ENCODE measurements at regions not wholly inside any gene's neighbourhood (a gene's known extent, or its start where the extent isn't known, plus 50 kb on each side); places are given as distances from the start of the nearest gene placed in this dataset.
A peak's percentile ranks its signal among the peaks of the same experiment; 100 is the strongest.

DNA sequence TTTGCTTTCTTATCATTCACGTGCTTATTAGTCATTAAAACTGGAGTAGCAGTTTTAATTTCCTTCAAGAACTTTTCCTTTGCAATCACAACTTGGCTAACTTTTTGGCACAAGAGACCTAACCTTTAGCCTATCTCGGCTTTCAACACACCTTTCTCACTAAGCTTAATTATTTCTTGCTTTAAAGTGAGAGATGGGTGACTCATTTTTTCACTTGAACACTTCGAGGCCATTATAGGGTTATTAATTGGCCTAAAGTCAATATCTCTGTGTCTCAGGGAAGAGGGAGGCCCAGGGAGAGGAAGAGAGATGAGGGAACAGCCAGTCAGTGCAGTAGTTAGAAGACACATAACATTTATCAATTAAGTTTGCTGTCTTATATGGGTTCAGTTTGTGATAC lies 289.8 kb downstream of the RBM43 start:
- no peak for DNase-seq

DNA sequence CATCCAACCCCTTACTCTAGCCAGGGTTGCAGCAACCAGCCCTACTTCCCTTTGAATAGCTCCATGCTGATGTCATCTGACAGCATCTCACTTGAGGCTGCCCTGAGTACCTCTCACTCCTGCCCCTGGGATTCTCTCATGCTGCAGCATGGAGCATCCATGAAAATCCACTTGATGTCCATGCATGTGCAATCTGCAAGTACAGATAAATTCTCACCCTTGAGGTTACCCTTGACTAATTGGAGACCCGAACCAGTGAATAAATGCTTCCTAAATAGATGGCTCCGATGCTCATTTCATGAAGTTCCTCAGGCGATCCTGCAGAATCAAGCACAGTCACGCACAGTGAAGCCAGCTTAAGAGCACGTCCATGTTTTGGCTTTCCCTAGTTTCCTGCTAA lies 298.3 kb downstream of the RBM43 start:
- no peak for DNase-seq

DNA sequence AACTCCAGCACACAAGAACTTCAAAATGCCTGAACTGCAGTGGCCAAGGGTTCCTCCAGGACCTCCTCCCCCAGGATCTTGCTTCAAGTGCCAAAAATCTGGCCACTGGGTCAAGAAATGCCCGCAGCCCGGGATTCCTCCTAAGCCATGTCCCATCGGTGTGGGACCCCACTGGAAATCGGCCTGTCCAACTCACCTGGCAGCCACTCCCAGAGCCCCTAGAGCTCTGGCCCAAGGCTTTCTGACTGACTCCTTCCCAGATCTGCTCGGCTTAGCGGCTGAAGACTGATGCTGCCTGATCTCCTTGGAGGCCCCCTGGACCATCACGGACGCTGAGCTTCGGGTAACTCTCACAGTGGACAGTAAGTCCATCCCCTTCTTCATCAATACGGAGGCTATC lies 306.4 kb downstream of the RBM43 start:
- no peak for DNase-seq

DNA sequence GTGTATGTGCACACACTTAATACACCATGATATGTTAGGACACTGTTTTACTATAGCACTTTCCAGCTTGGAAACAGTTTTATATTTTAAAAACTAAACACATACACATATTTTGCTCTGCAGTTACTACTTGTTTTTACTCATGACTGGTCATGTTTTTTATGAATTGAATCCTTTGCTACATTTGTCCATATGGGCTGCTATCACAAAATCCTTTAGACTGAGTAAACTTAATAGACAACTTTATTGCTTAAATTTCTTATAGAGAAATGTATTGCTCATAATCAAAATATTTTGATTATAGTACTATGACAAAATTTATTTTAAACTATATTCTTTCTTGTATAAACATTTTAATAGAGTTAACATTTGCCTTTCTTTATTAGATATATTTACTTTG lies 314.8 kb downstream of the RBM43 start:
- no peak for DNase-seq

- no peak for DNase-seq
Measured at GRCh38 chr2:150944315-150944714, 317.3 kb downstream of the RBM43 start.

DNA sequence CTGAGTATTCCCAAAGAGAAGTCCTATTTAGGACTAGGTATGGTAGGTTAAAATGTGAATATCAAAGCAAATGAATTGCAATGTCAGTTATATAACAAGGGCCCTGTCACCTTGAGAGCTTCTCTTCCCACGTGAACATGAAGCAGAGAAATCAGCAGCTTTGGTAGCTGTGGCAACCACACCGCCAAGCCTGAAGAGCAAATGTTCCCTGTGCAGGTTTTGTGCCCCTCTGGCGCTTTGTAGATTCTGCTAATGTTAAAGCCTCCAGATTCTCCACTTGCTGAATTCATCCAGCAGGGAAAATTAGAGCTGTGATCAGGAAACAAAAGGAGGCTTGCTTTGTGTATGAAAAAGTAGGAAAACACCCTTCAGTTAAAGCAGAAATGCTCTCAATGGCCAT lies 322.6 kb downstream of the RBM43 start:
- DNase-seq, result no peak

GRCh38 chr2:150938527-150938926 lies 323.1 kb downstream of the RBM43 start:
- DNase-seq, result no peak

DNA sequence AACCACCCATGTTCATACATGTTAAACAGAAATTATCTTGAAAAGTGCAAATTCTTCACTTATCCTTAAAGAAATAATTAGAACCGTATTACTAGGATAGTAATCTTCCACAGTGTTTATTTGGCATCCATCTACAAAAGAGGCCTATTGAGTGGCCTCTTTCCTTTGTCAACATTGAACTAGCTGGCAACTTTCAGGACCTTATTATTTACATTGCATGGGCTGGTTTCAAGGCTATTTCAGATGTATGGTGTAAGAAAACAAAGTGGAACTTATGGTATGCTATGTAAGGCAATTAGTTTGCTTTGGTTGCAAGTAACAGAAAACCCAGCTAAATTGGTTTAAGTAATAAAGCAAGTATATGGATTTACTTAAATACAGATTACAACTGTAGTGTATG lies 324.6 kb downstream of the RBM43 start:
- DNase-seq, result no peak

- DNase-seq, result no peak
Measured at GRCh38 chr2:150931451-150931850, 330.2 kb downstream of the RBM43 start.

DNA sequence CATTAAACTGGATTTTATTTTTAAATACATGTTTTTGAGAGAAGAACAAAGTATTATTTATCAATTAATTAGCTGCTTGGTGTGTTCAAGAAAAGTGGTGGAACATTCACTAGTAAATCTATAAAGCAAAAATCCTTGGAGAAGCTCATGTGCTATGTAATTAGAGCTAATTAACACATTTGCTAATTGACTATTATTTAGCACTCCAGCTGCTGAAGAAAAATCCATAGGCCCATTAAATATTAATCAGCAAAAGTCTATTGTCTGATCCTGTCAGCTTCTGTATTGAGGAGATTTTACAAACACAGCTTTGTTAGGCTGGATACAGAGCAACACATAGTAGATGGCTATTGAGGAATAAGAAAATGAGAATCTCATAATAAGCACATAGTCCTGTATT lies 336.1 kb downstream of the RBM43 start:
- DNase-seq, result no peak

DNA sequence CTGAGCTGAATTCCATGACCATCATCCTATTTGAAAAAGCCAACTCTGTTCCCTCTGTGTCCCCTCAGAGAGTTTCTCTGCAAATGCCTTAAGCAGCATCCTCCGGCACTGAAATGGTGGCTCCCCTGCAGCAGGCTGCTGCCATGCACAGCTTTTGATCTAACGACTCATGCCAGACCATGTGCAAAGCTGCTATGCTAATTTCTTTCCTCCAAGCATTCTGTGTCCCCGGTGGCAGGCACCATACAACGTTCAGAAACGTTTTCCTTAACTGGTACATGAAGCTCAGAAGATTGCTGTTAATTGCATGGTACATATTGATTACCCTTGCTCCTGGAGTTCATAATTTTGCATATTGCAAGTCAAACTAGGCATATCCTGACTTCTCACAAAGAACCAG lies 336.8 kb downstream of the RBM43 start:
- no peak for DNase-seq

GRCh38 chr2:150919901-150920300 lies 341.8 kb downstream of the RBM43 start:
- DNase-seq, result no peak

DNA sequence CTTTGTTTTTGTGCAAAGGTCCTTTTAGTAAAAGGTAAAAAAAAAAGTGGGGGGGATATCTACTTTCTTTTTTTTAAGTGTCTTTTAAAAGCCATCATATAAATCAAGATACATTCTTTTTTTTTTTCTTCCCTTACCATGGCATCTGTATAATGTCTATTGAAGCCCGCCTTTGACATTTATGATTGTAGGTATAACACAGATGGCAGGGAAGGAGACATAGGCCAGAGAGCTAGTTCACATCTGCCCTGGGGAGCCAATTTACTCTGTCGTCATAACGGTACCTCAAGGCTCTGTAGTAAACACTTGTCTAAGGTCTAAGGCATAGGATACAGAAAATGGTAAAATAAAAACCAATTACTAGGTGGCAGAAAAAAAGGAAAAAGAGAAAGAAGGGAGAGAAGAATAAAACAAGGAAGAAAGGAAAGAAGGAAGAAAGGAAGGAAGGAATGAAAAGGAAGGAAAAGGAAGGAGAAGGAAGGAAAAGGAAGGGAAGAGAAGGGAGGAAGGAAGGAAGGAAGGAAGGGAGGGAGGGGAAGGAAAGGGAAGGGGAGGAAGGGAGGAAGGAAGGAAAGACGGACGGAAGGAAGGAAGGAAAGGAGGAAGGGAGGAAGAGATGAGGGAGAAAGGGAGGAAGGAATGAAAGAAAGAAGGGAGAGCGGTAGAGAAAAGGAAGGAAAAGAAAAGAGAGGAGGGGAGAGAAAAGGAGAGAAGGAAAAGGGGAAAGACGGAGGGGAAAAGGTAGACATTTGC lies 343.5 kb downstream of the RBM43 start:
- DNase-seq, result no peak

DNA sequence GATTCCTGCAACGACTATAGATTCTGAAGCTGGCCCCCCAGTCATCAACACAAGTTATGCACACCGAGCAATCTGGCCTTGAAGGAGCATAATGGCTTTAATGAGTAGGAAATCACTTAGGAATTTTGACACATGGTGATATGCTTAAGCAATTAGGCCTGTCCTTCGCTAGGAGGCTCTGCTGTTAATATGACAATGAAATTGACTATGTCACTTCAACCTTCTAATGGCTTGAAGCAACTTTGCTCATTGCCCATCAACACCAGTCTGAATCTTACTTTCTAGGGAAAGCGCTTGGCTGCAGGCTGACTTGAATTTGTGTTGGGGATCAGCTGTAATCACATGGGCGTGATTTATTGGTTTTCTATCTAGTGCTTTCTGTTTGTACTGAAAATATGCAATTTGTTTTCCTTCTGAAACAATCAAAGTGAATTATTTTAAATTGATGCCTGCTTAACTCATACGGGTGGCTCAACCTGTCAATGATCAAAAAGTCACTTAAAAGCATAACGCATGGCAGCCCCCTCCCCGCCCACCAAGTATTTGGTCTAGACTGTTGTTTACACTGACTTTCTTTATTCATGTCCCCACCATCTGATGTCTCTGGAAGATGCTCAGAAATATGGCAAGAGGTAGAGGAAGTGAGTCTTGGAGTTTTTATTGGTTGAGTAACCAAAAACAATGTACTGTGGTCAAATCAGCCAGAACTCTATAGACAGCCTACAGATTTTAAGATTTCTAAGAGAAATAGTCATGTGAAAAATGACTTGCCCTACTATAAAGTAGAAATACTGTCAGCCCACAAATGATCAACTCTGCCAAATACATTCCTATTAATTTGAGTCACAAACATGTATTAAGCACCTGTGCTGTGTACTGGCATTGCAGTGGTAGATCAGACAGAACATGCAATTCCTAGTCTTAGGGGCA lies 344.9 kb downstream of the RBM43 start:
- DNase-seq, result peak; percentile 17

- DNase-seq, result peak; percentile 81
Measured at GRCh38 chr2:150911766-150912280, 349.8 kb downstream of the RBM43 start.

GRCh38 chr2:150909613-150910012 lies 352.1 kb downstream of the RBM43 start:
- DNase-seq, result peak; percentile 43

DNA sequence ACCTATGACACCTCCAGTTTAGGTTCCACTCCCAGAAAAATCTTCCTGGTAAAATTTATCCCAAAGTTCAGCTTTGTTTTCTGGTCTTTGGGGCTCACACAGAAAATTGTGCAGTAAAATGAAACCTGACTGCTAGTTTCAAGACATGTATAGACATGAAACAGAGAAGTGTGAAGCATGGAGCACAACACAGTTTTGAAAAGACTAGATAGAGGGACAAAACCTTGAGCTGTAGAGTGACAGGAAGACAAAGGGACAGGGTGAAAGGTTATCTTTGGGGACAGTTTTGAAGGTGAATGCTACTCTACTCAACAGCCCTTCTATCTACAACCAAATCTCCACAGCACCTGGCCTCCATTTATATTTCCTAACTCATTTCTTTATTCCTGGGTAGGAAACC lies 352.6 kb downstream of the RBM43 start:
- DNase-seq, result no peak

DNA sequence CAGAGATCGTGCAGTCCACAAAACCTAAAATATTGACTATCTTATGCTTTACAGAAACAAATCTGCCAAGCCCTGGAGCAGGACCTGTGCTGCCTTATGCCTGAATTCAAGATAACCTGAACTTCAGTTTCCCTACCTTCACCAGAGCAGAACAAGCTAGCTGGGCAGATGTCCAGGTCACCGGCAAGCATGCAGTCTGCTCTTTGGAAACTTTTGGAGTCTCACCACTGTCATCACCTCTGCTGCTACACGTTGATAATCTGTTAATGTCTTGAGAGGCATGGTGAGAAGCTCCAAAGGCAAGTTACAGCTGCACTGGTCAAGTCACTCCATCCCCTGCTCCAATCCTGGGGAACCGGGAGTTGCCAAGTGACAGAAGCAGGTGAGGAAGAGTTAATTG lies 354.2 kb downstream of the RBM43 start:
- no peak for DNase-seq

- DNase-seq, result no peak
Measured at GRCh38 chr2:150903461-150903860, 358.2 kb downstream of the RBM43 start.

- no peak for DNase-seq
Measured at GRCh38 chr2:150903055-150903454, 358.6 kb downstream of the RBM43 start.

GRCh38 chr2:150900913-150901312 lies 360.8 kb downstream of the RBM43 start:
- no peak for DNase-seq

GRCh38 chr2:150895968-150896367 lies 365.7 kb downstream of the RBM43 start:
- no peak for DNase-seq

DNA sequence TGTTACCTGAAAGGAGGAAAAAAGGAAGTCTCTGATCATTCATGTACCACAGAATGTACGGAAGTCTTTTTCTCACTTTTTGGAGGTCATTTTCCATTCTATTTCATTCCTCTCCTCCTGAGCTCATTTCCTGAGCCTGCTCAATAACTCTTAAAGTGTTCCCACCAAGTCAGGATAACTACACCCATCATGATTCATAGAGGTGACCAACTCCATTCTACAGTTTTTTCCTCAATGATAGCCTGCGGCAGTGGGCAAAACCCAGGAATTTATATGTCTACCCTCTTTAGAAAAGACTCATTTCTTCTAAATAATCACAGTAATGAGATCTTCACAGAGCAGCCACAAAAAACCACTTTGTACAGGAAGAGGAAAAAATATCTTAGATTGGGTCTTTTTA lies 372.5 kb downstream of the RBM43 start:
- no peak for DNase-seq

DNA sequence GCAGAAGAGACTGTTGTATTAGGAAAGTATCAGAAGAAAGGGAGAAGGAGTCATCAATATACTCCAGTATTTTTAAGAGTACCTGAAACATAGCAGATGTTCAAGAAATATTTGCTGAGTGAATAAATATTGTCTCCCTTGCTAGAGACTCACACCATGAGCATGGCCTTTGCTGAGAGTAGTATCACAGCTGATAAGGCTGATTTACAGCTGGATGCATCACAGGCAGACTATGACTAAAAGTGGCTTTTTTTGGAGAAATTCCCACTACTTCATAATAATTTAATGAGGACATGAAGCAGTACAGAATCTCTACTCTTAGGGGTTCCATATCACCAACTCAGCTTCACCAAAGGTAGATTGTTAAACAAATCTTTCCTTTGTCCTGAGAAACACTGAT lies 373.3 kb downstream of the RBM43 start:
- no peak for DNase-seq

Measured in OCI-M1 (cell line).